ENCODE measurements at regions not wholly inside any gene's neighbourhood (a gene's known extent, or its start where the extent isn't known, plus 50 kb on each side); places are given as distances from the start of the nearest gene placed in this dataset.
"Not testable (repeated sequence)": the region's sequence is repeated elsewhere in the genome, so short reads cannot be mapped to it uniquely, and the experiment has no call there.

- no peak for DNase-seq
These were observed 120.3 kb upstream of the MON1B start for GRCh38 chr16:77070683-77071082.

- no peak for DNase-seq
These were observed 114.2 kb upstream of the MON1B start for GRCh38 chr16:77076839-77077238.

- DNase-seq = no peak
These were observed 113.6 kb upstream of the MON1B start for GRCh38 chr16:77077256-77077922.

- DNase-seq = no peak
These were observed 105.0 kb upstream of the MON1B start for GRCh38 chr16:77085981-77086380.

- no peak for DNase-seq
These were observed 100.9 kb upstream of the MON1B start for GRCh38 chr16:77090062-77090461.

- no peak for DNase-seq
These were observed 97.7 kb upstream of the MON1B start for GRCh38 chr16:77093309-77093708.

- no peak for DNase-seq
These were observed 97.0 kb upstream of the MON1B start for GRCh38 chr16:77093999-77094398.

GRCh38 chr16:77111056-77111565, 79.9 kb upstream of the MON1B start:
- no peak for DNase-seq

- no peak for DNase-seq
These were observed 78.2 kb upstream of the MON1B start for GRCh38 chr16:77112746-77113145.

- DNase-seq = no peak
These were observed 77.2 kb upstream of the MON1B start for GRCh38 chr16:77113835-77114234.

GRCh38 chr16:77114361-77114760, 76.6 kb upstream of the MON1B start:
- not testable (repeated sequence) for DNase-seq

GRCh38 chr16:77116856-77117255, 74.1 kb upstream of the MON1B start:
- no peak for DNase-seq

GRCh38 chr16:77117707-77118106, 73.3 kb upstream of the MON1B start:
- DNase-seq = no peak

GRCh38 chr16:77131398-77131797, 59.6 kb upstream of the MON1B start:
- DNase-seq = no peak

GRCh38 chr16:77132051-77132618, 58.9 kb upstream of the MON1B start:
- DNase-seq = no peak

GRCh38 chr16:77133706-77134105, 57.3 kb upstream of the MON1B start:
- no peak for DNase-seq

GRCh38 chr16:77137045-77137444, 53.9 kb upstream of the MON1B start:
- no peak for DNase-seq

Data from activated CD4-positive, alpha-beta T cell treated with anti-CD3 and anti-CD28 coated beads for 48 hours (primary cell).